ENCODE measurements at regions not wholly inside any gene's neighbourhood (a gene's known extent, or its start where the extent isn't known, plus 50 kb on each side); places are given as distances from the start of the nearest gene placed in this dataset.

DNA sequence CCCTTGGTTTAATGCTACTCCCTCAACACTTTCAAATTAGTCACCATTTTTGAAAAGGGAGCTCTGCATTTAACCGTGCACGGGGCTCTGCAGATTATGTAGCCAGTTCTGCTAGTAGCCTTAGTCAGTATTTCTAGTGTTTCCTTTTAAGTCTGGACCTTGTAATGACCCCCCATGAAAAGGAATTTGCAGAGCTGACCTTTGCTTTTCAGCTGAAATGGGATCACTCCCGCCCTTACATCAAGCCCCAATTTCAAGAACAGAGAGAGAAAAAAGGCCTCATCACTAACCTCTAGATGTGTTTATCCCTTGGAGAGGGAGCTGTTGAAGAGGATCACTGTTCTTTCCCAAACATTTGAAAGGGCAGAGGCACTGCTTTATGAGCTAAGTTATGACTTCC is 490.7 kb upstream of the BTBD3 start:
- WGBS, result 33% methylated on average over 2 of the region's 3 CpGs
- H4K91ac ChIP-seq (ENCODE audit: low read length), result no peak overlapping the region
- H3K36me3 ChIP-seq (ENCODE audit: control insufficient read depth in 1 of 2, insufficient read depth in 2 of 2, low read depth in 1 of 2, low read length in 2 of 2), result no peaks in the 10 kb centered on the region
- no peak overlapping the region for H2BK5ac ChIP-seq (ENCODE audit: low read depth, low read length, poor library complexity, severe bottlenecking)
- no peak overlapping the region for H2BK15ac ChIP-seq (ENCODE audit: low read depth, poor library complexity, severe bottlenecking)
- no peak overlapping the region for H3K4me2 ChIP-seq (ENCODE audit: low read length, poor library complexity, severe bottlenecking)
- no peak overlapping the region for H3K14ac ChIP-seq (ENCODE audit: low read length in 2 of 2)
- no peak overlapping the region for H2AK5ac ChIP-seq (ENCODE audit: low read length, severe bottlenecking)
- H3K18ac ChIP-seq (ENCODE audit: low read depth in 1 of 2, low read length in 2 of 2), result no peak overlapping the region
- no peak overlapping the region for H3K4ac ChIP-seq (ENCODE audit: low read depth in 1 of 2, low read length in 2 of 2)
- H3K27me3 ChIP-seq (ENCODE audit: control insufficient read depth in 1 of 2, insufficient read depth in 1 of 2, low read length in 2 of 2), result no peaks in the 10 kb centered on the region
- no peak overlapping the region for H3K23ac ChIP-seq (ENCODE audit: low read length in 2 of 2)
- H2BK12ac ChIP-seq (ENCODE audit: low read length in 2 of 2), result no peak overlapping the region
- H4K8ac ChIP-seq (ENCODE audit: low read length), result no peak overlapping the region
- no peaks in the 10 kb centered on the region for H3K79me1 ChIP-seq (replicated peaks; ENCODE audit: low read length, poor library complexity, severe bottlenecking)
- H3K4me1 ChIP-seq (ENCODE audit: control insufficient read depth, insufficient read depth, low read depth, low read length), result no peaks in the 10 kb centered on the region
- H3K9ac ChIP-seq (ENCODE audit: low read length), result no peak overlapping the region
- H3K27ac ChIP-seq (ENCODE audit: low read length, poor library complexity, severe bottlenecking), result no peak overlapping the region
- H3K4me3 ChIP-seq (ENCODE audit: insufficient read depth in 1 of 2, low read depth in 1 of 2, low read length in 2 of 2), result no peak overlapping the region
- no peak overlapping the region for H2AFZ ChIP-seq (ENCODE audit: low read depth, low read length)
- H2BK120ac ChIP-seq (ENCODE audit: low read depth, low read length), result no peak overlapping the region
- H3K9me3 ChIP-seq (ENCODE audit: control insufficient read depth, low read length), result no peaks in the 10 kb centered on the region
- no peak for DNase-seq

DNA sequence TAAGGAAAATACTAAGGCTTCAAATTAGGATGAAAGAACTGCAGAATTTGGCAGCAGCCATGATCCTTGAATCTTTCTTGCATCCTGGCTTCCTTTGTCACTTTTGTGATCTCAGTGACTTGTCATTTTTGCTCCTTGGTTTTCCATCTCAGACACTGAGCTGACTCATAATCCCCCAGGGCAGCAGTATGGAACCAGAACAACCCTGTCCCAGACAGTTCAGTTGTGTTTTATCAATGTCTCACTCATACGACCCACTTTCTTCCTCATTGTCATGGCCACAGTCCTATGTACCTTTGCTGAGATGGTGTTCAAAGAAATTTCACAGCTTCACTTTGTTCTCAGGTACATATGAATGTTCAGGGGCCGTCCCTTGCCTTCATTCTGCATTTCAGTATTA is 488.5 kb upstream of the BTBD3 start:
- Histone ChIP-seq H2BK120ac (ENCODE audit: low read depth, low read length) (no peak overlapping the region), H3K27ac (ENCODE audit: low read length, poor library complexity, severe bottlenecking) (no peak overlapping the region), H3K4me2 (ENCODE audit: low read length, poor library complexity, severe bottlenecking) (no peak overlapping the region), H3K9ac (ENCODE audit: low read length) (no peak overlapping the region), H2AK5ac (ENCODE audit: low read length, severe bottlenecking) (no peak overlapping the region), H2BK15ac (ENCODE audit: low read depth, poor library complexity, severe bottlenecking) (no peak overlapping the region), H3K27me3 (ENCODE audit: control insufficient read depth in 1 of 2, insufficient read depth in 1 of 2, low read length in 2 of 2) (no peaks in the 10 kb centered on the region), H4K91ac (ENCODE audit: low read length) (no peak overlapping the region), H2AFZ (ENCODE audit: low read depth, low read length) (no peak overlapping the region), H3K79me1 (replicated peaks; ENCODE audit: low read length, poor library complexity, severe bottlenecking) (no peaks in the 10 kb centered on the region), H2BK5ac (ENCODE audit: low read depth, low read length, poor library complexity, severe bottlenecking) (no peak overlapping the region), H3K4me3 (ENCODE audit: insufficient read depth in 1 of 2, low read depth in 1 of 2, low read length in 2 of 2) (no peak overlapping the region), H3K23ac (ENCODE audit: low read length in 2 of 2) (no peak overlapping the region), H2BK12ac (ENCODE audit: low read length in 2 of 2) (no peak overlapping the region), H4K8ac (ENCODE audit: low read length) (no peak overlapping the region), H3K14ac (ENCODE audit: low read length in 2 of 2) (no peak overlapping the region), H3K36me3 (ENCODE audit: control insufficient read depth in 1 of 2, insufficient read depth in 2 of 2, low read depth in 1 of 2, low read length in 2 of 2) (no peaks in the 10 kb centered on the region), H3K18ac (ENCODE audit: low read depth in 1 of 2, low read length in 2 of 2) (no peak overlapping the region), H3K4me1 (ENCODE audit: control insufficient read depth, insufficient read depth, low read depth, low read length) (no peaks in the 10 kb centered on the region), H3K4ac (ENCODE audit: low read depth in 1 of 2, low read length in 2 of 2) (no peak overlapping the region), H3K9me3 (ENCODE audit: control insufficient read depth, low read length) (no peaks in the 10 kb centered on the region)
- no peak for DNase-seq
- 50% methylated on average over 1 of the region's 2 CpGs for WGBS

DNA sequence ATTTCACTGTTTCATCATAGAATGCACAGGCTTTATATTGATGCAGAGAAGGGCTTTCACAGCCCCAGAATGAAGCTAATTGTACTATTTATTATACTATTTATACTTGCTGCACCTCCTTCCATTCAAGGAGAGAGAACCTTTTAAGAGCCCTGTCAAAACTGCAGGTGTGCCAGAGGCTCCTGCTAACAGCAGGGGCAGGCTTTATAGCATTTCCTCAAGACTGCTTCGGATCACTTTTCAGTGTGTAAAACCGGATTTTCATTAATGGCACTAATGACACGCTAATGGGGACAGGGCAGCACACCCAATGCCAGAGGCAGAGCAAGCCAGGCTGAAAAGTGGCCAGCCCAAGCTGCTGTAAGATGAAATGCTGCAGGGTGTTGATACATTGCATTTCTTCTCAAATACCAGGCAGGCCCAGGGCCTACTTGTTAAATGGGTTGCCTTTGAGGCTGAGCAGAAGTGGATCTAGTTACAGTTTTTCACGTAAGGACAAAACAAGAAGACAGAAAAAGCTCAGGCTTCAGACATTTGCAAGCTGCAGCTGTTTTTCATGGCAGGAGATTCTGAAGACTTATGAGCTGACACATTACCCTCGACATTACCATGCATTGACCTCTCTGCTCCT is 487.7 kb upstream of the BTBD3 start:
- Histone ChIP-seq H2BK12ac (ENCODE audit: low read length in 2 of 2) (no peak overlapping the region), H3K9ac (ENCODE audit: low read length) (no peak overlapping the region), H2AK5ac (ENCODE audit: low read length, severe bottlenecking) (no peak overlapping the region), H2BK120ac (ENCODE audit: low read depth, low read length) (no peak overlapping the region), H3K79me1 (replicated peaks; ENCODE audit: low read length, poor library complexity, severe bottlenecking) (no peaks in the 10 kb centered on the region), H2AFZ (ENCODE audit: low read depth, low read length) (no peak overlapping the region), H3K4me1 (ENCODE audit: control insufficient read depth, insufficient read depth, low read depth, low read length) (no peaks in the 10 kb centered on the region), H3K9me3 (ENCODE audit: control insufficient read depth, low read length) (no peaks in the 10 kb centered on the region), H3K18ac (ENCODE audit: low read depth in 1 of 2, low read length in 2 of 2) (no peak overlapping the region), H3K23ac (ENCODE audit: low read length in 2 of 2) (no peak overlapping the region), H4K91ac (ENCODE audit: low read length) (no peak overlapping the region), H3K36me3 (ENCODE audit: control insufficient read depth in 1 of 2, insufficient read depth in 2 of 2, low read depth in 1 of 2, low read length in 2 of 2) (no peaks in the 10 kb centered on the region), H2BK15ac (ENCODE audit: low read depth, poor library complexity, severe bottlenecking) (no peak overlapping the region), H3K14ac (ENCODE audit: low read length in 2 of 2) (no peak overlapping the region), H3K4ac (ENCODE audit: low read depth in 1 of 2, low read length in 2 of 2) (no peak overlapping the region), H4K8ac (ENCODE audit: low read length) (no peak overlapping the region), H3K27ac (ENCODE audit: low read length, poor library complexity, severe bottlenecking) (no peak overlapping the region), H2BK5ac (ENCODE audit: low read depth, low read length, poor library complexity, severe bottlenecking) (no peak overlapping the region), H3K4me2 (ENCODE audit: low read length, poor library complexity, severe bottlenecking) (no peak overlapping the region), H3K4me3 (ENCODE audit: insufficient read depth in 1 of 2, low read depth in 1 of 2, low read length in 2 of 2) (no peak overlapping the region), H3K27me3 (ENCODE audit: control insufficient read depth in 1 of 2, insufficient read depth in 1 of 2, low read length in 2 of 2) (no peaks in the 10 kb centered on the region)
- WGBS, result 70% methylated on average over 5 of the region's 5 CpGs
- no peak for DNase-seq

DNA sequence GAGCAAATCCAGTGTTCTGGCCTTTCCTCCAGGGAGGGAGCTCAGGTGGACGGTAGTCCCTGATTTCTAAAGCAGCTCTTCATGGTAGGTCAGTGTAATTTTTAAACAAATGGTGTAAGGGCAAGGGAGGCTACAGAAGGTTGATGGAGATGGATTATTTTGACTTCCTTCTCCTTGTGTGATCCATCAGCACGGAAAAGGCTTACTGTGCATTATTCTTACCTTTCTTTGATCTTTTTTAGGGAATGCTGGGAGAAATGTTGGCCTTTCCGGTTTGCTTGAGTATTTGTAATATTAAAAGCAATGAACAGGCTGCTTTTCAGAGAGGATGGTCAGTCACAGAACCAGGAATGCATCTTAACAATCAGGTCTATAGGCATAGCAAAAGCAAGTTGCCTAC is 487.0 kb upstream of the BTBD3 start:
- Histone ChIP-seq H3K23ac (ENCODE audit: low read length in 2 of 2) (no peak overlapping the region), H3K79me1 (replicated peaks; ENCODE audit: low read length, poor library complexity, severe bottlenecking) (no peaks in the 10 kb centered on the region), H2BK5ac (ENCODE audit: low read depth, low read length, poor library complexity, severe bottlenecking) (no peak overlapping the region), H2BK12ac (ENCODE audit: low read length in 2 of 2) (no peak overlapping the region), H4K91ac (ENCODE audit: low read length) (no peak overlapping the region), H2BK120ac (ENCODE audit: low read depth, low read length) (no peak overlapping the region), H2AK5ac (ENCODE audit: low read length, severe bottlenecking) (no peak overlapping the region), H3K4me2 (ENCODE audit: low read length, poor library complexity, severe bottlenecking) (no peak overlapping the region), H2BK15ac (ENCODE audit: low read depth, poor library complexity, severe bottlenecking) (no peak overlapping the region), H2AFZ (ENCODE audit: low read depth, low read length) (no peak overlapping the region), H3K27me3 (ENCODE audit: control insufficient read depth in 1 of 2, insufficient read depth in 1 of 2, low read length in 2 of 2) (no peaks in the 10 kb centered on the region), H3K14ac (ENCODE audit: low read length in 2 of 2) (no peak overlapping the region), H3K4ac (ENCODE audit: low read depth in 1 of 2, low read length in 2 of 2) (no peak overlapping the region), H3K18ac (ENCODE audit: low read depth in 1 of 2, low read length in 2 of 2) (no peak overlapping the region), H3K9me3 (ENCODE audit: control insufficient read depth, low read length) (peaks cover 2% of the 10 kb centered on the region), H3K4me1 (ENCODE audit: control insufficient read depth, insufficient read depth, low read depth, low read length) (no peaks in the 10 kb centered on the region), H3K27ac (ENCODE audit: low read length, poor library complexity, severe bottlenecking) (no peak overlapping the region), H3K36me3 (ENCODE audit: control insufficient read depth in 1 of 2, insufficient read depth in 2 of 2, low read depth in 1 of 2, low read length in 2 of 2) (no peaks in the 10 kb centered on the region), H3K9ac (ENCODE audit: low read length) (no peak overlapping the region), H3K4me3 (ENCODE audit: insufficient read depth in 1 of 2, low read depth in 1 of 2, low read length in 2 of 2) (no peak overlapping the region), H4K8ac (ENCODE audit: low read length) (no peak overlapping the region)
- 97% methylated on average over 3 of the region's 3 CpGs for WGBS
- DNase-seq, result no peak

Measured in mesenchymal stem cell (in vitro differentiated cells and primary cell).